HCT116 (cell line): ENCODE measurements at regions not wholly inside any gene's neighbourhood (a gene's known extent, or its start where the extent isn't known, plus 50 kb on each side); places are given as distances from the start of the nearest gene placed in this dataset.

Experiments
- ATAC-seq: fragments of 200-7000 bp; cut with Tn5 transposase; 2 replicates; pipeline ENCODE4 v1.9.1; 2020; ENCODE audit warnings: mild to moderate bottlenecking, moderate library complexity
- BruUV-seq: library from RNA; stranded (reverse); fragments of 400-500 nt; replicated peaks from 2 replicates; lab custom pipeline; 2021; lab: Mats Ljungman, UMichigan
- CTCF ChIA-PET: fragments of 300-600 bp; sonication (Branson Sonifier 250); formaldehyde crosslinking; loops from one replicate; lab custom pipeline; 2021; ENCODE audit warnings: antibody characterized with exemption; lab: Charles Lee
- POLR2A ChIA-PET: fragments of 300-600, 350-600 bp; sonication (Branson Sonifier 250); formaldehyde crosslinking; loops from one replicate; lab custom pipeline; 2021; ENCODE audit warnings: antibody characterized with exemption; lab: Charles Lee
- RAD21 ChIA-PET, 2 experiments: fragments of 300-600 bp; sonication (Branson Sonifier 250); formaldehyde crosslinking; loops; one replicate each; lab custom pipeline; 2023; ENCODE audit warnings: low total read pairs in 2 of 2; ENCODE audit not compliant: uncharacterized antibody in 2 of 2, unreplicated experiment in 2 of 2, low non-redundant PET in 1 of 2; lab: Charles Lee
- DNase-seq: peaks from one replicate; pipeline ENCODE4 v3.0.0-alpha.2; 2010; ENCODE audit warnings: low read depth, low spot score
- H2AFZ ChIP-seq: fragments of 200-600 bp; shearing (Covaris generic), sonication (generic); 2 replicates; pipeline ENCODE4 v1.6.1; 2017; ENCODE audit warnings: low read depth, mixed run types, mixed read lengths, antibody characterized with exemption, low read length; ENCODE audit not compliant: poor library complexity, severe bottlenecking
- H3K27ac ChIP-seq: 2 replicates; pipeline ENCODE4 v1.5.1; 2012; ENCODE audit warnings: low read depth, low read length
- H3K27me3 ChIP-seq: fragments of 200-600 bp; sonication (generic); 2 replicates; pipeline ENCODE4 v1.6.1; 2016; ENCODE audit warnings: mixed run types, low read length, mixed read lengths; ENCODE audit not compliant: insufficient read depth
- H3K36me3 ChIP-seq, 2 experiments: fragments of 200-500 bp in 1 of 2; fragments of 200-600 bp in 1 of 2; sonication (Bioruptor generic) in 1 of 2; sonication (generic) in 1 of 2; 2 replicates each; pipeline versions ENCODE4 v1.5.1 to v1.6.1; 2014 to 2016; ENCODE audit warnings: low read length in 2 of 2, inconsistent platforms in 1 of 2, mixed read lengths in 1 of 2, mixed run types in 1 of 2; ENCODE audit not compliant: insufficient read depth in 2 of 2, control insufficient read depth in 1 of 2
- H3K4me1 ChIP-seq, 2 experiments: fragments of 200-600 bp in 1 of 2; sonication (generic) in 1 of 2; 2 replicates each; pipeline versions ENCODE4 v1.5.1 to v1.6.1; 2012 to 2017; ENCODE audit warnings: low read length in 2 of 2, inconsistent platforms in 1 of 2, mild to moderate bottlenecking in 1 of 2, mixed read lengths in 1 of 2, mixed run types in 1 of 2, moderate library complexity in 1 of 2; ENCODE audit not compliant: insufficient read depth in 2 of 2, control insufficient read depth in 1 of 2
- H3K4me2 ChIP-seq: fragments of 200-600 bp; sonication (generic); 2 replicates; pipeline ENCODE4 v1.6.1; 2017; ENCODE audit warnings: mixed run types, low read length, mixed read lengths
- H3K4me3 ChIP-seq, 2 experiments: fragments of 200-600 bp in 1 of 2; sonication (generic) in 1 of 2; replicated peaks in 1 of 2; 2 replicates each; pipeline ENCODE4 v1.5.1; 2011 to 2016; ENCODE audit warnings: low read length in 2 of 2, control low read depth in 1 of 2, low read depth in 1 of 2, mild to moderate bottlenecking in 1 of 2, mixed read lengths in 1 of 2, mixed run types in 1 of 2
- H3K79me2 ChIP-seq: fragments of 200-600 bp; sonication (generic); 2 replicates; pipeline ENCODE4 v1.6.1; 2017; ENCODE audit warnings: mild to moderate bottlenecking, mixed run types, low read length, moderate library complexity, mixed read lengths; ENCODE audit not compliant: insufficient read depth
- H3K9ac ChIP-seq: fragments of 200-600 bp; sonication (generic); 2 replicates; pipeline ENCODE4 v1.6.1; 2016; ENCODE audit warnings: low read length, mixed read lengths
- H3K9me2 ChIP-seq: fragments of 200-600 bp; sonication (generic), shearing (Covaris generic); 2 replicates; pipeline ENCODE4 v1.6.1; 2017; ENCODE audit warnings: mixed run types, mild to moderate bottlenecking, moderate library complexity; ENCODE audit not compliant: insufficient read depth
- H3K9me3 ChIP-seq, 2 experiments: fragments of 200-500 bp in 1 of 2; fragments of 200-600 bp in 1 of 2; sonication (Bioruptor generic) in 1 of 2; sonication (generic) in 1 of 2; 2 replicates each; pipeline ENCODE4 v1.6.1; 2014 to 2017; ENCODE audit warnings: low read length in 2 of 2, mixed read lengths in 2 of 2, inconsistent platforms in 1 of 2, low read depth in 1 of 2, mild to moderate bottlenecking in 1 of 2, mixed run types in 1 of 2, moderate library complexity in 1 of 2; ENCODE audit not compliant: control insufficient read depth in 1 of 2, insufficient read depth in 1 of 2
- H4K20me1 ChIP-seq: fragments of 200-600 bp; sonication (generic), shearing (Covaris generic); 2 replicates; pipeline ENCODE4 v1.6.1; 2017; ENCODE audit warnings: mixed run types, mild to moderate bottlenecking, moderate library complexity; ENCODE audit not compliant: insufficient read depth
- ATF3 ChIP-seq: IDR thresholded peaks from 2 replicates; pipeline ENCODE4 v1.6.1; 2012
- CBX3 ChIP-seq: IDR thresholded peaks from 2 replicates; pipeline ENCODE4 v1.6.1; 2012; ENCODE audit warnings: low read depth
- CEBPB ChIP-seq: IDR thresholded peaks from 2 replicates; pipeline ENCODE4 v1.6.1; 2012; ENCODE audit warnings: low read depth
- CTCF ChIP-seq, 3 experiments: fragments of 200-600 bp in 1 of 3; sonication (generic) in 1 of 3; IDR thresholded peaks in 2 of 3; conservative IDR thresholded peaks in 1 of 3; 2 replicates each; pipeline ENCODE4 v1.5.1; 2012 to 2017; ENCODE audit warnings: low read depth in 2 of 3, low read length in 2 of 3, antibody characterized with exemption in 1 of 3, borderline replicate concordance in 1 of 3, control low read depth in 1 of 3, mild to moderate bottlenecking in 1 of 3, mixed read lengths in 1 of 3, mixed run types in 1 of 3, moderate library complexity in 1 of 3; ENCODE audit not compliant: insufficient read depth in 1 of 3
- ELF1 ChIP-seq: IDR thresholded peaks from 2 replicates; pipeline ENCODE4 v1.6.1; 2012; ENCODE audit warnings: low read depth, borderline replicate concordance
- EZH2 ChIP-seq: fragments of 200-600 bp; sonication (generic); IDR thresholded peaks from 2 replicates; pipeline ENCODE4 v1.6.1; 2017; ENCODE audit warnings: antibody characterized with exemption, mixed run types
- EZH2phosphoT487 ChIP-seq: fragments of 200-600 bp; IDR thresholded peaks from 2 replicates; pipeline ENCODE4 v1.6.1; 2018; ENCODE audit warnings: antibody characterized with exemption, borderline replicate concordance
- FOSL1 ChIP-seq: IDR thresholded peaks from 2 replicates; pipeline ENCODE4 v1.6.1; 2012; ENCODE audit warnings: low read depth
- JUND ChIP-seq: IDR thresholded peaks from 2 replicates; pipeline ENCODE4 v1.6.1; 2012
- MAX ChIP-seq: IDR thresholded peaks from 2 replicates; pipeline ENCODE4 v1.6.1; 2012
- SIN3A ChIP-seq: IDR thresholded peaks from 2 replicates; pipeline ENCODE4 v1.6.1; 2012; ENCODE audit warnings: low read depth
- SP1 ChIP-seq: IDR thresholded peaks from 2 replicates; pipeline ENCODE4 v1.6.1; 2012; ENCODE audit warnings: low read depth
- SRF ChIP-seq: IDR thresholded peaks from 2 replicates; pipeline ENCODE4 v1.6.1; 2012; ENCODE audit warnings: low read depth
- TCF7L2 ChIP-seq: IDR thresholded peaks from 2 replicates; pipeline ENCODE4 v1.7.0; 2011; ENCODE audit warnings: borderline replicate concordance, inconsistent platforms; ENCODE audit not compliant: insufficient read depth, insufficient read length; ENCODE audit errors: extremely low read depth
- ZFX ChIP-seq: fragments of 450-650 bp; IDR thresholded peaks from 2 replicates; pipeline ENCODE4 v1.6.1; 2017
- intact Hi-C: fragments of 100-400 bp; cut with micrococcal nuclease; formaldehyde crosslinking; loops from 2 replicates; pipeline ENCODE4 v1.10.0; 2022
- TF ChIP-seq, protein P1 (sequence below): IDR thresholded peaks from 2 replicates; pipeline ENCODE4 v1.6.1; 2012; ENCODE audit warnings: low read depth
- TF ChIP-seq, protein P2 (sequence below): IDR thresholded peaks from 2 replicates; pipeline ENCODE4 v1.6.1; 2011; ENCODE audit warnings: mild to moderate bottlenecking, low read length, moderate library complexity; ENCODE audit not compliant: insufficient replicate concordance; ENCODE audit errors: extremely low read depth

- ChIA-PET RAD21 (no interaction called here), POLR2A (no interaction called here), CTCF (no interaction called here)
- BruUV-seq = no TSS peak
- DNase-seq (no peak), ATAC-seq (no peak)
- Histone ChIP-seq H3K36me3 (no peaks in the 10 kb centered on the region), H3K9ac (no peak overlapping the region), H3K79me2 (no peaks in the 10 kb centered on the region), H3K4me1 (no peaks in the 10 kb centered on the region), H3K4me2 (no peak overlapping the region), H3K27ac (no peak overlapping the region), H3K9me2 (no peaks in the 10 kb centered on the region), H2AFZ (no peak overlapping the region), H3K27me3 (no peaks in the 10 kb centered on the region), H3K4me3 (no peak overlapping the region), H3K9me3 (no peaks in the 10 kb centered on the region; a peak in 1 of 4 replicates), H4K20me1 (no peaks in the 10 kb centered on the region)
- TF ChIP-seq, protein P1, sequence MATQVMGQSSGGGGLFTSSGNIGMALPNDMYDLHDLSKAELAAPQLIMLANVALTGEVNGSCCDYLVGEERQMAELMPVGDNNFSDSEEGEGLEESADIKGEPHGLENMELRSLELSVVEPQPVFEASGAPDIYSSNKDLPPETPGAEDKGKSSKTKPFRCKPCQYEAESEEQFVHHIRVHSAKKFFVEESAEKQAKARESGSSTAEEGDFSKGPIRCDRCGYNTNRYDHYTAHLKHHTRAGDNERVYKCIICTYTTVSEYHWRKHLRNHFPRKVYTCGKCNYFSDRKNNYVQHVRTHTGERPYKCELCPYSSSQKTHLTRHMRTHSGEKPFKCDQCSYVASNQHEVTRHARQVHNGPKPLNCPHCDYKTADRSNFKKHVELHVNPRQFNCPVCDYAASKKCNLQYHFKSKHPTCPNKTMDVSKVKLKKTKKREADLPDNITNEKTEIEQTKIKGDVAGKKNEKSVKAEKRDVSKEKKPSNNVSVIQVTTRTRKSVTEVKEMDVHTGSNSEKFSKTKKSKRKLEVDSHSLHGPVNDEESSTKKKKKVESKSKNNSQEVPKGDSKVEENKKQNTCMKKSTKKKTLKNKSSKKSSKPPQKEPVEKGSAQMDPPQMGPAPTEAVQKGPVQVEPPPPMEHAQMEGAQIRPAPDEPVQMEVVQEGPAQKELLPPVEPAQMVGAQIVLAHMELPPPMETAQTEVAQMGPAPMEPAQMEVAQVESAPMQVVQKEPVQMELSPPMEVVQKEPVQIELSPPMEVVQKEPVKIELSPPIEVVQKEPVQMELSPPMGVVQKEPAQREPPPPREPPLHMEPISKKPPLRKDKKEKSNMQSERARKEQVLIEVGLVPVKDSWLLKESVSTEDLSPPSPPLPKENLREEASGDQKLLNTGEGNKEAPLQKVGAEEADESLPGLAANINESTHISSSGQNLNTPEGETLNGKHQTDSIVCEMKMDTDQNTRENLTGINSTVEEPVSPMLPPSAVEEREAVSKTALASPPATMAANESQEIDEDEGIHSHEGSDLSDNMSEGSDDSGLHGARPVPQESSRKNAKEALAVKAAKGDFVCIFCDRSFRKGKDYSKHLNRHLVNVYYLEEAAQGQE = no peak
- no peak for TF ChIP-seq SRF
- TF ChIP-seq TCF7L2 = no peak
- no peak for TF ChIP-seq EZH2phosphoT487
- no peak for TF ChIP-seq CEBPB
- no peak for TF ChIP-seq SP1
- TF ChIP-seq SIN3A = no peak
- TF ChIP-seq EZH2 = no peak
- TF ChIP-seq, protein P2, sequence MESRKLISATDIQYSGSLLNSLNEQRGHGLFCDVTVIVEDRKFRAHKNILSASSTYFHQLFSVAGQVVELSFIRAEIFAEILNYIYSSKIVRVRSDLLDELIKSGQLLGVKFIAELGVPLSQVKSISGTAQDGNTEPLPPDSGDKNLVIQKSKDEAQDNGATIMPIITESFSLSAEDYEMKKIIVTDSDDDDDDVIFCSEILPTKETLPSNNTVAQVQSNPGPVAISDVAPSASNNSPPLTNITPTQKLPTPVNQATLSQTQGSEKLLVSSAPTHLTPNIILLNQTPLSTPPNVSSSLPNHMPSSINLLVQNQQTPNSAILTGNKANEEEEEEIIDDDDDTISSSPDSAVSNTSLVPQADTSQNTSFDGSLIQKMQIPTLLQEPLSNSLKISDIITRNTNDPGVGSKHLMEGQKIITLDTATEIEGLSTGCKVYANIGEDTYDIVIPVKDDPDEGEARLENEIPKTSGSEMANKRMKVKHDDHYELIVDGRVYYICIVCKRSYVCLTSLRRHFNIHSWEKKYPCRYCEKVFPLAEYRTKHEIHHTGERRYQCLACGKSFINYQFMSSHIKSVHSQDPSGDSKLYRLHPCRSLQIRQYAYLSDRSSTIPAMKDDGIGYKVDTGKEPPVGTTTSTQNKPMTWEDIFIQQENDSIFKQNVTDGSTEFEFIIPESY = no peak
- no peak for TF ChIP-seq ELF1
- TF ChIP-seq CBX3 = no peak
- TF ChIP-seq MAX = no peak
- no peak for TF ChIP-seq ATF3
- TF ChIP-seq JUND = no peak
- no peak for TF ChIP-seq CTCF (IDR thresholded peaks at IDR 0.05 in 2 of 3, conservative IDR thresholded peaks at IDR 0.05 in 1 of 3; ENCODE audit: borderline replicate concordance in 1 of 3, insufficient read depth in 1 of 3, low read depth in 2 of 3, low read length in 2 of 3)
- no peak for TF ChIP-seq ZFX
- no peak for TF ChIP-seq FOSL1
- TF ChIP-seq, all 23 proteins: peak for 0
- intact Hi-C loops = no loop called here
Observed at GRCh38 chr13:47288546-47288945, 391.7 kb upstream of the HTR2A start.
